Mucosa of stomach (tissue), 1 donor: ENCODE measurements at regions not wholly inside any gene's neighbourhood (a gene's known extent, or its start where the extent isn't known, plus 50 kb on each side); places are given as distances from the start of the nearest gene placed in this dataset.

Experiments
- H3K27me3 ChIP-seq: one replicate; pipeline ENCODE4 v1.7.0; 2013; ENCODE audit warnings: mild to moderate bottlenecking, low read length; ENCODE audit not compliant: control insufficient read depth, insufficient read depth
- H3K36me3 ChIP-seq: one replicate; pipeline ENCODE4 v1.7.0; 2013; ENCODE audit warnings: low read length; ENCODE audit not compliant: control insufficient read depth, insufficient read depth
- H3K4me1 ChIP-seq: one replicate; pipeline ENCODE4 v1.7.0; 2013; ENCODE audit warnings: mild to moderate bottlenecking, low read length; ENCODE audit not compliant: control insufficient read depth, insufficient read depth
- H3K4me3 ChIP-seq: one replicate; pipeline ENCODE4 v1.7.0; 2013; ENCODE audit warnings: low read length
- H3K9ac ChIP-seq: one replicate; pipeline ENCODE4 v1.7.0; 2013; ENCODE audit warnings: mild to moderate bottlenecking, low read length, moderate library complexity
- H3K9me3 ChIP-seq: one replicate; pipeline ENCODE4 v1.7.0; 2013; ENCODE audit warnings: mild to moderate bottlenecking, low read length, moderate library complexity; ENCODE audit not compliant: control insufficient read depth
- donor health status: Pancreatic carcinoma.

- no peak overlapping the region for H3K9ac ChIP-seq
- no peak overlapping the region for H3K4me3 ChIP-seq
- no peaks in the 10 kb centered on the region for H3K27me3 ChIP-seq
- no peaks in the 10 kb centered on the region for H3K9me3 ChIP-seq
- no peaks in the 10 kb centered on the region for H3K36me3 ChIP-seq
- no peaks in the 10 kb centered on the region for H3K4me1 ChIP-seq
Observed at GRCh38 chr2:12948231-12948960, 231.7 kb downstream of the TRIB2 start.

- H3K9ac ChIP-seq, result no peak overlapping the region
- no peak overlapping the region for H3K4me3 ChIP-seq
- no peaks in the 10 kb centered on the region for H3K9me3 ChIP-seq
- no peaks in the 10 kb centered on the region for H3K4me1 ChIP-seq
- H3K36me3 ChIP-seq, result no peaks in the 10 kb centered on the region
- H3K27me3 ChIP-seq, result no peaks in the 10 kb centered on the region
Observed at GRCh38 chr2:12948961-12949353, 232.2 kb downstream of the TRIB2 start.

- H3K9ac ChIP-seq, result no peak overlapping the region
- H3K27me3 ChIP-seq, result no peaks in the 10 kb centered on the region
- H3K4me3 ChIP-seq, result no peak overlapping the region
- no peaks in the 10 kb centered on the region for H3K9me3 ChIP-seq
- H3K36me3 ChIP-seq, result no peaks in the 10 kb centered on the region
- no peaks in the 10 kb centered on the region for H3K4me1 ChIP-seq
Observed at GRCh38 chr2:12949406-12949805, 232.7 kb downstream of the TRIB2 start.

- Histone ChIP-seq H3K4me3 (no peak overlapping the region), H3K9me3 (no peaks in the 10 kb centered on the region), H3K9ac (no peak overlapping the region), H3K36me3 (no peaks in the 10 kb centered on the region), H3K4me1 (no peaks in the 10 kb centered on the region), H3K27me3 (no peaks in the 10 kb centered on the region)
Observed at GRCh38 chr2:12950174-12950573, 233.4 kb downstream of the TRIB2 start.

GRCh38 chr2:12950957-12951656 lies 234.4 kb downstream of the TRIB2 start:
- no peaks in the 10 kb centered on the region for H3K4me1 ChIP-seq
- no peaks in the 10 kb centered on the region for H3K9me3 ChIP-seq
- no peaks in the 10 kb centered on the region for H3K36me3 ChIP-seq
- no peaks in the 10 kb centered on the region for H3K27me3 ChIP-seq
- H3K9ac ChIP-seq, result no peak overlapping the region
- H3K4me3 ChIP-seq, result no peak overlapping the region

- H3K36me3 ChIP-seq, result no peaks in the 10 kb centered on the region
- H3K9me3 ChIP-seq, result no peaks in the 10 kb centered on the region
- H3K9ac ChIP-seq, result no peak overlapping the region
- H3K4me3 ChIP-seq, result no peak overlapping the region
- H3K4me1 ChIP-seq, result no peaks in the 10 kb centered on the region
- H3K27me3 ChIP-seq, result no peaks in the 10 kb centered on the region
Observed at GRCh38 chr2:12951657-12951973, 234.9 kb downstream of the TRIB2 start.

- H3K9me3 ChIP-seq, result no peaks in the 10 kb centered on the region
- no peaks in the 10 kb centered on the region for H3K27me3 ChIP-seq
- H3K9ac ChIP-seq, result no peak overlapping the region
- no peaks in the 10 kb centered on the region for H3K4me1 ChIP-seq
- H3K4me3 ChIP-seq, result no peak overlapping the region
- no peaks in the 10 kb centered on the region for H3K36me3 ChIP-seq
Observed at GRCh38 chr2:12953596-12953995, 236.9 kb downstream of the TRIB2 start.

GRCh38 chr2:12955864-12956263 lies 239.1 kb downstream of the TRIB2 start:
- no peaks in the 10 kb centered on the region for H3K27me3 ChIP-seq
- H3K36me3 ChIP-seq, result no peaks in the 10 kb centered on the region
- H3K9me3 ChIP-seq, result no peaks in the 10 kb centered on the region
- H3K4me1 ChIP-seq, result no peaks in the 10 kb centered on the region
- H3K9ac ChIP-seq, result no peak overlapping the region
- no peak overlapping the region for H3K4me3 ChIP-seq

- Histone ChIP-seq H3K36me3 (no peaks in the 10 kb centered on the region), H3K9me3 (no peaks in the 10 kb centered on the region), H3K27me3 (no peaks in the 10 kb centered on the region), H3K4me3 (no peak overlapping the region), H3K9ac (no peak overlapping the region), H3K4me1 (no peaks in the 10 kb centered on the region)
Observed at GRCh38 chr2:12957251-12957650, 240.5 kb downstream of the TRIB2 start.

- Histone ChIP-seq H3K36me3 (no peaks in the 10 kb centered on the region), H3K9me3 (no peaks in the 10 kb centered on the region), H3K4me3 (no peak overlapping the region), H3K27me3 (no peaks in the 10 kb centered on the region), H3K4me1 (no peaks in the 10 kb centered on the region), H3K9ac (no peak overlapping the region)
Observed at GRCh38 chr2:12959935-12960334, 243.2 kb downstream of the TRIB2 start.

GRCh38 chr2:12960671-12961070 lies 243.9 kb downstream of the TRIB2 start:
- Histone ChIP-seq H3K9ac (no peak overlapping the region), H3K4me1 (no peaks in the 10 kb centered on the region), H3K4me3 (no peak overlapping the region), H3K9me3 (no peaks in the 10 kb centered on the region), H3K36me3 (no peaks in the 10 kb centered on the region), H3K27me3 (no peaks in the 10 kb centered on the region)

- Histone ChIP-seq H3K4me3 (no peak overlapping the region), H3K4me1 (no peaks in the 10 kb centered on the region), H3K9ac (no peak overlapping the region), H3K36me3 (no peaks in the 10 kb centered on the region), H3K9me3 (no peaks in the 10 kb centered on the region), H3K27me3 (no peaks in the 10 kb centered on the region)
Observed at GRCh38 chr2:12964904-12965539, 248.3 kb downstream of the TRIB2 start.
